ENCODE measurements at regions not wholly inside any gene's neighbourhood (a gene's known extent, or its start where the extent isn't known, plus 50 kb on each side); places are given as distances from the start of the nearest gene placed in this dataset.

- Histone ChIP-seq H3K4me1 (peaks cover 13% of the 10 kb centered on the region), H3K36me3 (replicated peaks in 1 of 2; ENCODE audit: insufficient read depth in 1 of 2, low read depth in 2 of 2) (no peaks in the 10 kb centered on the region), H3K27ac (no peak overlapping the region), H3K9me3 (no peaks in the 10 kb centered on the region), H3K27me3 (no peaks in the 10 kb centered on the region), H3K4me3 (no peak overlapping the region)
- 69 to 90% methylated on average over 22 of the region's 22 CpGs for WGBS, 2 donors
- DNase-seq (no peak), ATAC-seq (no peak)
- TF ChIP-seq POLR2A (IDR thresholded peaks at IDR 0.05) (no peak), CTCF (IDR thresholded peaks at IDR 0.05) (no peak)
- intact Hi-C loops (cut with DNase I): no loop called here
These were observed 149.7 kb downstream of the PRL start for GRCh38 chr6:22146931-22147701.

GRCh38 chr6:22147921-22148776 lies 148.7 kb downstream of the PRL start:
- no peaks in the 10 kb centered on the region for H3K9me3 ChIP-seq
- ATAC-seq: peak; percentile 73
- WGBS, 2 donors: 34 to 39% methylated on average over 7 of the region's 7 CpGs
- peak; percentile 21 to 36 (median 28) for DNase-seq
- H3K4me3 ChIP-seq: no peak overlapping the region
- no peaks in the 10 kb centered on the region for H3K27me3 ChIP-seq
- TF ChIP-seq CTCF (IDR thresholded peaks at IDR 0.05) (no peak), POLR2A (IDR thresholded peaks at IDR 0.05) (no peak)
- intact Hi-C loops (cut with DNase I): no loop called here
- no peak overlapping the region for H3K27ac ChIP-seq
- peaks cover 13% of the 10 kb centered on the region for H3K4me1 ChIP-seq
- H3K36me3 ChIP-seq (replicated peaks in 1 of 2; ENCODE audit: insufficient read depth in 1 of 2, low read depth in 2 of 2): no peaks in the 10 kb centered on the region

- intact Hi-C loops (cut with DNase I): no loop called here
- Histone ChIP-seq H3K4me3 (no peak overlapping the region), H3K27ac (no peak overlapping the region), H3K9me3 (no peaks in the 10 kb centered on the region), H3K27me3 (no peaks in the 10 kb centered on the region), H3K36me3 (replicated peaks in 1 of 2; ENCODE audit: insufficient read depth in 1 of 2, low read depth in 2 of 2) (no peaks in the 10 kb centered on the region), H3K4me1 (peaks cover 13% of the 10 kb centered on the region)
- ATAC-seq: no peak
- no peak for DNase-seq
- TF ChIP-seq CTCF (IDR thresholded peaks at IDR 0.05) (no peak), POLR2A (IDR thresholded peaks at IDR 0.05) (no peak)
- 12 to 25% methylated on average over 3 of the region's 3 CpGs for WGBS, 2 donors
These were observed 147.7 kb downstream of the PRL start for GRCh38 chr6:22149096-22149495.

- ATAC-seq: peak; percentile 48
- no peaks in the 10 kb centered on the region for H3K9me3 ChIP-seq
- H3K36me3 ChIP-seq (replicated peaks in 1 of 2; ENCODE audit: insufficient read depth in 1 of 2, low read depth in 2 of 2): no peaks in the 10 kb centered on the region
- H3K4me3 ChIP-seq: no peak overlapping the region
- H3K27ac ChIP-seq: no peak overlapping the region
- 77 to 80% methylated on average over 11 of the region's 11 CpGs for WGBS, 2 donors
- intact Hi-C loops (cut with DNase I): no loop called here
- no peak for TF ChIP-seq POLR2A (IDR thresholded peaks at IDR 0.05)
- DNase-seq: no peak
- no peaks in the 10 kb centered on the region for H3K27me3 ChIP-seq
- peaks cover 13% of the 10 kb centered on the region for H3K4me1 ChIP-seq
These were observed 147.1 kb downstream of the PRL start for GRCh38 chr6:22149501-22150367.
